Fibroblast of lung (primary cell): ENCODE measurements at regions not wholly inside any gene's neighbourhood (a gene's known extent, or its start where the extent isn't known, plus 50 kb on each side); places are given as distances from the start of the nearest gene placed in this dataset.

Experiments
- DNase-seq, 2 donors: peaks; one replicate each; pipeline versions ENCODE4 v3.0.0 to v3.0.0-alpha.2; 2010; ENCODE audit warnings: low read depth in 2 of 2
- H2AFZ ChIP-seq: 2 replicates; pipeline ENCODE4 v1.5.1; 2012; ENCODE audit warnings: low read length, control low read depth, inconsistent platforms
- H3K27ac ChIP-seq: 2 replicates; pipeline ENCODE4 v1.5.1; 2011; ENCODE audit warnings: low read length, control low read depth; ENCODE audit not compliant: insufficient read depth
- H3K27me3 ChIP-seq: 2 replicates; pipeline ENCODE4 v1.5.1; 2011; ENCODE audit warnings: mild to moderate bottlenecking, low read length; ENCODE audit not compliant: control insufficient read depth, insufficient read depth
- H3K36me3 ChIP-seq: 2 replicates; pipeline ENCODE4 v1.5.1; 2011; ENCODE audit warnings: low read length; ENCODE audit not compliant: control insufficient read depth, insufficient read depth
- H3K4me1 ChIP-seq: 2 replicates; pipeline ENCODE4 v1.5.1; 2011; ENCODE audit warnings: low read length; ENCODE audit not compliant: control insufficient read depth, insufficient read depth; ENCODE audit errors: extremely low read depth
- H3K4me2 ChIP-seq: 2 replicates; pipeline ENCODE4 v1.5.1; 2011; ENCODE audit warnings: low read length, control low read depth; ENCODE audit not compliant: insufficient read depth; ENCODE audit errors: extremely low read depth
- H3K4me3 ChIP-seq, 4 experiments: fragments of 200-600 bp in 1 of 4; sonication (generic) in 1 of 4; replicated peaks in 1 of 4; 2 replicates each; pipeline ENCODE4 v1.5.1; 2011 to 2016; ENCODE audit warnings: low read length in 4 of 4, low read depth in 3 of 4, mild to moderate bottlenecking in 3 of 4, control low read depth in 2 of 4, inconsistent platforms in 1 of 4, mixed read lengths in 1 of 4; ENCODE audit not compliant: insufficient read depth in 1 of 4; ENCODE audit errors: control extremely low read depth in 1 of 4
- H3K79me2 ChIP-seq: 2 replicates; pipeline ENCODE4 v1.5.1; 2012; ENCODE audit warnings: mild to moderate bottlenecking, low read length, inconsistent platforms; ENCODE audit not compliant: control insufficient read depth, insufficient read depth
- H3K9ac ChIP-seq: 2 replicates; pipeline ENCODE4 v1.5.1; 2011; ENCODE audit warnings: mild to moderate bottlenecking, low read length, control low read depth; ENCODE audit not compliant: insufficient read depth
- H3K9me3 ChIP-seq: 2 replicates; pipeline ENCODE4 v1.5.1; 2012; ENCODE audit warnings: low read depth, low read length; ENCODE audit not compliant: control insufficient read depth, insufficient read depth
- H4K20me1 ChIP-seq: 2 replicates; pipeline ENCODE4 v1.5.1; 2011; ENCODE audit warnings: low read length; ENCODE audit not compliant: control insufficient read depth, insufficient read depth; ENCODE audit errors: extremely low read depth
- EZH2 ChIP-seq: IDR thresholded peaks from 2 replicates; pipeline ENCODE4 v1.5.1; 2012; ENCODE audit warnings: low read length, control low read depth, mild to moderate bottlenecking; ENCODE audit errors: missing control alignments
- TF ChIP-seq, protein P1 (sequence below), 2 donors: IDR thresholded peaks in 1 of 2; conservative IDR thresholded peaks in 1 of 2; 1 replicate in 1 of 2; 2 replicates in 1 of 2; pipeline ENCODE4 v1.5.1; 2011 to 2012; ENCODE audit warnings: low read length in 2 of 2, control low read depth in 1 of 2, inconsistent platforms in 1 of 2, low read depth in 1 of 2, mild to moderate bottlenecking in 1 of 2

GRCh38 chrX:69293776-69294601, 128.7 kb upstream of the PJA1 start:
- H3K27ac ChIP-seq = no peak overlapping the region
- no peak overlapping the region for H3K9ac ChIP-seq
- H2AFZ ChIP-seq = no peak overlapping the region
- no peaks in the 10 kb centered on the region for H3K9me3 ChIP-seq
- DNase-seq = no peak
- no peak overlapping the region for H3K4me3 ChIP-seq
- no peaks in the 10 kb centered on the region for H3K4me1 ChIP-seq
- no peaks in the 10 kb centered on the region for H3K27me3 ChIP-seq
- no peaks in the 10 kb centered on the region for H3K36me3 ChIP-seq
- H3K79me2 ChIP-seq = no peaks in the 10 kb centered on the region
- TF ChIP-seq, protein P1, sequence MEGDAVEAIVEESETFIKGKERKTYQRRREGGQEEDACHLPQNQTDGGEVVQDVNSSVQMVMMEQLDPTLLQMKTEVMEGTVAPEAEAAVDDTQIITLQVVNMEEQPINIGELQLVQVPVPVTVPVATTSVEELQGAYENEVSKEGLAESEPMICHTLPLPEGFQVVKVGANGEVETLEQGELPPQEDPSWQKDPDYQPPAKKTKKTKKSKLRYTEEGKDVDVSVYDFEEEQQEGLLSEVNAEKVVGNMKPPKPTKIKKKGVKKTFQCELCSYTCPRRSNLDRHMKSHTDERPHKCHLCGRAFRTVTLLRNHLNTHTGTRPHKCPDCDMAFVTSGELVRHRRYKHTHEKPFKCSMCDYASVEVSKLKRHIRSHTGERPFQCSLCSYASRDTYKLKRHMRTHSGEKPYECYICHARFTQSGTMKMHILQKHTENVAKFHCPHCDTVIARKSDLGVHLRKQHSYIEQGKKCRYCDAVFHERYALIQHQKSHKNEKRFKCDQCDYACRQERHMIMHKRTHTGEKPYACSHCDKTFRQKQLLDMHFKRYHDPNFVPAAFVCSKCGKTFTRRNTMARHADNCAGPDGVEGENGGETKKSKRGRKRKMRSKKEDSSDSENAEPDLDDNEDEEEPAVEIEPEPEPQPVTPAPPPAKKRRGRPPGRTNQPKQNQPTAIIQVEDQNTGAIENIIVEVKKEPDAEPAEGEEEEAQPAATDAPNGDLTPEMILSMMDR (conservative IDR thresholded peaks at IDR 0.05 in 1 of 2, IDR thresholded peaks at IDR 0.05 in 1 of 2; ENCODE audit: low read depth in 1 of 2, low read length in 2 of 2) = no peak
- no peak for TF ChIP-seq EZH2
- no peaks in the 10 kb centered on the region for H4K20me1 ChIP-seq
- no peak overlapping the region for H3K4me2 ChIP-seq

DNA sequence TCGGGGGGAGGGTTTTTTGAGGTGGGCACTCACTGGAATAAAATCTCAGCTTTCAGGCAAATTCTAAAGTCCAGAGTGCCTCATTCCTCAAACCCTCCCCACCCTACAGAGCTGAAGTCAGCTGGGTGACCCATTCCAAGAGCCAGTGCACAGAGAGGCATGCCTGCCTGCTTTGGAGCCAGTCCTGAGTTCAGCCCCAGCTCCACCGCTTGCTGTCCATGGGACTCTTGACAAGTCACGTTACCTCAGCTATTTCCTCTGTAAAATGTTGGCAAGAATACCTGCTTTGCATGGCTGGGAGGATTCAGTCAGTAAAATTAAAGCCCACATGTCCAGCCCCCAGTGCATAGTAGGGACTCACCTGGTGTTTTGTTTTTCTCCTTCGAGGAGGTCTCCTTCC, 125.9 kb upstream of the PJA1 start:
- Histone ChIP-seq H3K4me3 (no peak overlapping the region), H3K27ac (no peak overlapping the region), H3K9me3 (no peaks in the 10 kb centered on the region), H3K79me2 (no peaks in the 10 kb centered on the region), H3K27me3 (no peaks in the 10 kb centered on the region), H3K4me2 (no peak overlapping the region), H3K36me3 (no peaks in the 10 kb centered on the region), H3K9ac (no peak overlapping the region), H4K20me1 (no peaks in the 10 kb centered on the region), H3K4me1 (no peaks in the 10 kb centered on the region), H2AFZ (no peak overlapping the region)
- TF ChIP-seq, protein P1 (conservative IDR thresholded peaks at IDR 0.05 in 1 of 2, IDR thresholded peaks at IDR 0.05 in 1 of 2; ENCODE audit: low read depth in 1 of 2, low read length in 2 of 2) = no peak
- TF ChIP-seq EZH2 = no peak
- DNase-seq = peak in 1 of 2 donors; percentile 5

GRCh38 chrX:69290292-69290691, 125.0 kb upstream of the PJA1 start:
- Histone ChIP-seq H2AFZ (no peak overlapping the region), H3K27ac (no peak overlapping the region), H3K9ac (no peak overlapping the region), H3K4me3 (no peak overlapping the region), H3K4me1 (no peaks in the 10 kb centered on the region), H3K27me3 (no peaks in the 10 kb centered on the region), H3K9me3 (no peaks in the 10 kb centered on the region), H3K4me2 (no peak overlapping the region), H4K20me1 (no peaks in the 10 kb centered on the region), H3K36me3 (no peaks in the 10 kb centered on the region), H3K79me2 (no peaks in the 10 kb centered on the region)
- DNase-seq = no peak
- TF ChIP-seq EZH2 = no peak
- TF ChIP-seq, protein P1 (conservative IDR thresholded peaks at IDR 0.05 in 1 of 2, IDR thresholded peaks at IDR 0.05 in 1 of 2; ENCODE audit: low read depth in 1 of 2, low read length in 2 of 2) = no peak
